B cell (primary cell): ENCODE measurements at regions not wholly inside any gene's neighbourhood (a gene's known extent, or its start where the extent isn't known, plus 50 kb on each side); places are given as distances from the start of the nearest gene placed in this dataset.

Experiments
- ATAC-seq: fragments of 200-7000 bp; cut with Tn5 transposase; one replicate; pipeline ENCODE4 v1.10.0; 2021; ENCODE audit warnings: low read depth, mild to moderate bottlenecking, moderate number of reproducible peaks, moderate library complexity
- CTCF ChIA-PET: fragments of 350-600 bp; sonication (Branson Sonifier 250); formaldehyde crosslinking; loops from one replicate; lab custom pipeline; 2021; ENCODE audit warnings: antibody characterized with exemption, inconsistent platforms; lab: Charles Lee
- POLR2A ChIA-PET: fragments of 350-600 bp; sonication (Branson Sonifier 250); formaldehyde crosslinking; loops from one replicate; lab custom pipeline; 2021; ENCODE audit warnings: antibody characterized with exemption; lab: Charles Lee
- DNase-seq: peaks from one replicate; pipeline ENCODE4 v3.0.0; 2013
- H2AFZ ChIP-seq: 2 replicates; pipeline ENCODE4 v1.6.1; 2012; ENCODE audit warnings: mild to moderate bottlenecking, low read depth, low read length; ENCODE audit not compliant: insufficient read depth, poor library complexity, severe bottlenecking
- H3K27ac ChIP-seq, 2 donors: 1 replicate in 1 of 2; 2 replicates in 1 of 2; pipeline ENCODE4 v1.5.1; 2012 to 2013; ENCODE audit warnings: low read length in 2 of 2, mild to moderate bottlenecking in 2 of 2, moderate library complexity in 1 of 2
- H3K27me3 ChIP-seq, 4 experiments: fragments of 200-600 bp in 1 of 4; sonication (generic) in 1 of 4; replicated peaks in 1 of 4; 1 replicate in 2 of 4; 2 replicates in 2 of 4; pipeline versions ENCODE4 v1.6.1 to v1.7.0; 2013 to 2016; ENCODE audit warnings: low read length in 3 of 4, mild to moderate bottlenecking in 2 of 4, mixed read lengths in 1 of 4, moderate library complexity in 1 of 4; ENCODE audit not compliant: insufficient read depth in 4 of 4, control insufficient read depth in 3 of 4; ENCODE audit errors: control extremely low read depth in 1 of 4
- H3K36me3 ChIP-seq, 2 experiments: replicated peaks in 1 of 2; 1 replicate in 1 of 2; 2 replicates in 1 of 2; pipeline versions ENCODE4 v1.6.1 to v1.7.1; 2013; ENCODE audit warnings: low read length in 1 of 2; ENCODE audit not compliant: insufficient read depth in 2 of 2, control insufficient read depth in 1 of 2; ENCODE audit errors: control extremely low read depth in 1 of 2, extremely low read depth in 1 of 2
- H3K4me1 ChIP-seq, 2 donors: fragments of 200-600 bp in 1 of 2; sonication (generic) in 1 of 2; 1 replicate in 1 of 2; 2 replicates in 1 of 2; pipeline versions ENCODE4 v1.5.1 to v1.6.1; 2013 to 2017; ENCODE audit warnings: low read length in 2 of 2; ENCODE audit not compliant: control insufficient read depth in 2 of 2, insufficient read depth in 2 of 2
- H3K4me2 ChIP-seq: replicated peaks from 2 replicates; pipeline ENCODE3; 2012; ENCODE audit warnings: mild to moderate bottlenecking, low read depth, low read length; ENCODE audit not compliant: poor library complexity, severe bottlenecking
- H3K4me3 ChIP-seq, 5 experiments: fragments of 200-600 bp in 1 of 5; sonication (generic) in 1 of 5; 1 replicate in 3 of 5; 2 replicates in 2 of 5; pipeline versions ENCODE4 v1.5.1 to v1.7.0; 2011 to 2016; ENCODE audit warnings: low read length in 4 of 5, mild to moderate bottlenecking in 4 of 5, low read depth in 2 of 5, control low read depth in 1 of 5, moderate library complexity in 1 of 5; ENCODE audit not compliant: insufficient read depth in 1 of 5; ENCODE audit errors: control extremely low read depth in 1 of 5, extremely low read depth in 1 of 5
- H3K79me2 ChIP-seq: fragments of 200-600 bp; sonication (generic); one replicate; pipeline ENCODE4 v1.6.0; 2016; ENCODE audit warnings: low read length; ENCODE audit not compliant: control insufficient read depth, insufficient read depth
- H3K9ac ChIP-seq: fragments of 200-600 bp; sonication (generic); 2 replicates; pipeline ENCODE4 v1.6.1; 2017; ENCODE audit warnings: mild to moderate bottlenecking, low read length, moderate library complexity
- H3K9me3 ChIP-seq, 3 donors: one replicate each; pipeline versions ENCODE4 v1.6.1 to v1.7.1; 2013; ENCODE audit warnings: low read length in 2 of 3; ENCODE audit not compliant: control insufficient read depth in 2 of 3, insufficient read depth in 1 of 3; ENCODE audit errors: control extremely low read depth in 1 of 3
- H4K20me1 ChIP-seq: 2 replicates; pipeline ENCODE4 v1.6.0; 2012; ENCODE audit warnings: mild to moderate bottlenecking, low read length; ENCODE audit not compliant: insufficient read depth, control insufficient read depth, poor library complexity, severe bottlenecking
- H3K27ac Mint-ChIP-seq: one replicate; pipeline ENCODE4 v1.8.0; 2021; ENCODE audit warnings: mixed read lengths
- H3K27me3 Mint-ChIP-seq: one replicate; pipeline ENCODE4 v1.8.0; 2021; ENCODE audit warnings: mixed read lengths
- H3K4me1 Mint-ChIP-seq: one replicate; pipeline ENCODE4 v1.8.0; 2021; ENCODE audit warnings: mixed read lengths
- H3K4me3 Mint-ChIP-seq: one replicate; pipeline ENCODE4 v1.8.0; 2021; ENCODE audit warnings: mixed read lengths
- H3K9me3 Mint-ChIP-seq: one replicate; pipeline ENCODE4 v1.8.0; 2022; ENCODE audit warnings: mixed read lengths; ENCODE audit not compliant: insufficient read depth
- EZH2 ChIP-seq: IDR thresholded peaks from 2 replicates; pipeline ENCODE4 v1.6.1; 2012; ENCODE audit warnings: borderline replicate concordance, low read depth, mild to moderate bottlenecking, moderate library complexity, low read length; ENCODE audit not compliant: insufficient read depth, poor library complexity, severe bottlenecking
- WGBS: methylation state at CpG from one replicate; pipeline ENCODE4 v1.1.5; 2013; ENCODE audit warnings: missing lambda C conversion rate; ENCODE audit not compliant: insufficient coverage; 5-methylcytosine and 5-hydroxymethylcytosine counted together
- intact Hi-C: fragments of 100-400 bp; cut with micrococcal nuclease; formaldehyde crosslinking; loops from one replicate; pipeline ENCODE4 v1.10.0; 2022
- TF ChIP-seq, protein P1 (sequence below): fragments of 200-600 bp; IDR thresholded peaks from one replicate; pipeline ENCODE4 v1.8.0; 2022; ENCODE audit warnings: antibody characterized with exemption, mild to moderate bottlenecking

DNA sequence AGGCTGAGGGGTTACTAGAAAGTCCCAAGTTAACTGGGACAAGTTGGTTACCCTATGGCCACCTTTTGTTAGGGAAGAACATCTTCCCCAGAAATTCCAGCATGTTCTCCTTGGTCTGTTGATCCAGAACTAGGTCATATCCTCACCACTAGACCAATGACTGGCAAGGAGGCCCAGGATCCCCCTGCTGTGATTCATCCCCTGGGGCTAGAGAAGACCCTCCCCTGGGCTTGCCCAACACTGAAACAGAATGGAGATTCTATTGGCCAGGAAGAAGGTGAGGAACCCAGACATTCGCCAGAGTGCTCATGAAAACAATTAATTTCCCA is 90.1 kb upstream of the SIM2 start:
- Mint-ChIP-seq H3K4me3 (no peak overlapping the region), H3K27ac (no peak overlapping the region)

DNA sequence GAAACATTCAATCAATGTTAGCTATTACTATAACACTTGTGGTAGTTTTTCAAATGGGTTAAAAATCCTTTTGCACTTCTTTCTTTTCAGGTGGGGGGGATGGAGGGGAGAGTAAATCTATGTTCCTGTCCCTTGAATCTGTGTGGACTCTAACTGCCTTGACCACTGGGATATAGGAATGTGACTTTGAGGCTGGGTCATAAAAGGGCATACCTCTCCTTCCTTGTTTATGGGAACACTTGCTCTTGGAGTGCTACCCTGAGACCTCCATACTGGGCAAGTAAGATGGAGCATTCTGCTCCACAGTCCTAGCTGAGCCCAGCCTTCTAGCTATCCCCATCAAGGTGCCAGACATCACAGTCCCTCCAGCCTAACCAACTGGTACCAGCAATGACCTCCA is 89.3 kb upstream of the SIM2 start:
- Mint-ChIP-seq H3K27me3 (peaks cover 39% of the 10 kb centered on the region), H3K4me1 (no peaks in the 10 kb centered on the region), H3K9me3 (peaks cover 2% of the 10 kb centered on the region), H3K27ac (no peak overlapping the region), H3K4me3 (no peak overlapping the region)
- H3K27me3 ChIP-seq: peaks cover 0 to 10% (median 5%) of the 10 kb centered on the region in 4 experiments
- no peaks in the 10 kb centered on the region for H3K36me3 ChIP-seq
- H3K9ac ChIP-seq: no peak overlapping the region
- H3K4me2 ChIP-seq: no peak overlapping the region
- H2AFZ ChIP-seq: no peak overlapping the region
- no peaks in the 10 kb centered on the region for H3K4me1 ChIP-seq
- no peaks in the 10 kb centered on the region for H4K20me1 ChIP-seq
- H3K9me3 ChIP-seq: peaks cover 0 to 5% (median 5%) of the 10 kb centered on the region in 3 donors
- H3K4me3 ChIP-seq: no peak overlapping the region
- DNase-seq (no peak), ATAC-seq (no peak)
- H3K79me2 ChIP-seq: no peaks in the 10 kb centered on the region
- CTCF ChIA-PET: no interaction called here
- POLR2A ChIA-PET: no interaction called here
- intact Hi-C loops: no loop called here
- no peak for TF ChIP-seq EZH2
- TF ChIP-seq, protein P1, sequence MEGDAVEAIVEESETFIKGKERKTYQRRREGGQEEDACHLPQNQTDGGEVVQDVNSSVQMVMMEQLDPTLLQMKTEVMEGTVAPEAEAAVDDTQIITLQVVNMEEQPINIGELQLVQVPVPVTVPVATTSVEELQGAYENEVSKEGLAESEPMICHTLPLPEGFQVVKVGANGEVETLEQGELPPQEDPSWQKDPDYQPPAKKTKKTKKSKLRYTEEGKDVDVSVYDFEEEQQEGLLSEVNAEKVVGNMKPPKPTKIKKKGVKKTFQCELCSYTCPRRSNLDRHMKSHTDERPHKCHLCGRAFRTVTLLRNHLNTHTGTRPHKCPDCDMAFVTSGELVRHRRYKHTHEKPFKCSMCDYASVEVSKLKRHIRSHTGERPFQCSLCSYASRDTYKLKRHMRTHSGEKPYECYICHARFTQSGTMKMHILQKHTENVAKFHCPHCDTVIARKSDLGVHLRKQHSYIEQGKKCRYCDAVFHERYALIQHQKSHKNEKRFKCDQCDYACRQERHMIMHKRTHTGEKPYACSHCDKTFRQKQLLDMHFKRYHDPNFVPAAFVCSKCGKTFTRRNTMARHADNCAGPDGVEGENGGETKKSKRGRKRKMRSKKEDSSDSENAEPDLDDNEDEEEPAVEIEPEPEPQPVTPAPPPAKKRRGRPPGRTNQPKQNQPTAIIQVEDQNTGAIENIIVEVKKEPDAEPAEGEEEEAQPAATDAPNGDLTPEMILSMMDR: no peak
- H3K27ac ChIP-seq: no peak overlapping the region

More for the DNA sequence above, 90.1 kb upstream of the SIM2 start:
- intact Hi-C loops: no loop called here
- Histone ChIP-seq H4K20me1 (no peaks in the 10 kb centered on the region), H3K9me3 (peaks cover 0 to 5% (median 0%) of the 10 kb centered on the region in 3 donors), H3K9ac (no peak overlapping the region), H3K4me3 (no peak overlapping the region), H3K36me3 (no peaks in the 10 kb centered on the region), H3K27me3 (peaks cover 0 to 10% (median 2%) of the 10 kb centered on the region in 4 experiments), H3K4me1 (no peaks in the 10 kb centered on the region), H3K4me2 (no peak overlapping the region), H2AFZ (no peak overlapping the region), H3K27ac (no peak overlapping the region), H3K79me2 (no peaks in the 10 kb centered on the region)
- TF ChIP-seq, protein P1: no peak
- TF ChIP-seq EZH2: no peak
- WGBS: no CpG with 5 or more reads among the region's 1 CpG
- ChIA-PET POLR2A (no interaction called here), CTCF (no interaction called here)
- Mint-ChIP-seq H3K9me3 (peaks cover 2% of the 10 kb centered on the region), H3K27me3 (peaks cover 31% of the 10 kb centered on the region), H3K4me1 (no peaks in the 10 kb centered on the region)
- DNase-seq (no peak), ATAC-seq (no peak)
